ENCODE measurements at regions not wholly inside any gene's neighbourhood (a gene's known extent, or its start where the extent isn't known, plus 50 kb on each side); places are given as distances from the start of the nearest gene placed in this dataset.
"Not testable (repeated sequence)": the region's sequence is repeated elsewhere in the genome, so short reads cannot be mapped to it uniquely, and the experiment has no call there.

GRCh38 chr6:18527836-18528743, 140.9 kb downstream of the RNF144B start:
- peak; percentile 5 for DNase-seq (ENCODE audit: low read depth)

GRCh38 chr6:18530201-18530600, 143.1 kb downstream of the RNF144B start:
- DNase-seq (ENCODE audit: low read depth): no peak

- DNase-seq (ENCODE audit: low read depth): no peak
These were observed 145.0 kb downstream of the RNF144B start for GRCh38 chr6:18532139-18532538.

DNA sequence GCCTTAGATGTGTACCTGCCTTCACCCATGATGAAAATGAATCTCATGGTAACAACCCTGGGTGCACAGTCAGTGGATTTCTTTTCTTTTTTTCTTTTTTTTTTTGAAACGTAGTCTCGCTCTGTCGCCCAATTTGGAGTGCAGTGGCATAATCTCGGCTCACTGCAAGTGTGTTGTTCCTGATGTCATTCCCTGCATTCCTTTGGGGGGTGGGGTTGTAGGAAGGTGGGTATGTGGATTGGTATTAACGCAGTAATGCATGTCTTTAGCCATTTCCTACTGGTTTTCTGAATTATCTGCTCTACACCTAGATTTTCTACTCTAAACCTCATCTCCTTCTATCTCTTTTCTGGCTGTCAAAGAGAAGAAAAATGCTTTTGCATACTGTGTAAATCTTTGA, 146.6 kb downstream of the RNF144B start:
- no peak for DNase-seq (ENCODE audit: low read depth)

GRCh38 chr6:18536591-18537055, 149.5 kb downstream of the RNF144B start:
- DNase-seq (ENCODE audit: low read depth): no peak

DNA sequence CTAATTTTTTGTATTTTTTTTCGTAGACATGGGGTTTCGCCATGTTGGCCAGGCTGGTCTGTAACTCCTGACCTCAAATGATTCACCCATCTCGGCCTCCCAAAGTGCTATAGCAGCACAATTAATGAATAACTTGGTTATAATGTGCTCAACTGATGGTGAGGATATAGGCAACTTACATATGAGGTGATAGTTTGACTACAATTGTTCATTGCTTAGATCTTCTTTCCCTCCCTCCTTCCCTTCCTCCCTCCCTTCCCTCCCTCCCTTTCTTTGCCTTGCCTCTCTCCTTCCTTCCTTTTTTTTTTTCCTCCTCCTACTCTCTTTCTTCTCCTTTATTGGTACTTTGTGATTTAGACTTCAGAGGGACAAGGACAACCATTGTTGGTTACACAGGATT, 151.2 kb downstream of the RNF144B start:
- DNase-seq (ENCODE audit: low read depth): no peak

DNA sequence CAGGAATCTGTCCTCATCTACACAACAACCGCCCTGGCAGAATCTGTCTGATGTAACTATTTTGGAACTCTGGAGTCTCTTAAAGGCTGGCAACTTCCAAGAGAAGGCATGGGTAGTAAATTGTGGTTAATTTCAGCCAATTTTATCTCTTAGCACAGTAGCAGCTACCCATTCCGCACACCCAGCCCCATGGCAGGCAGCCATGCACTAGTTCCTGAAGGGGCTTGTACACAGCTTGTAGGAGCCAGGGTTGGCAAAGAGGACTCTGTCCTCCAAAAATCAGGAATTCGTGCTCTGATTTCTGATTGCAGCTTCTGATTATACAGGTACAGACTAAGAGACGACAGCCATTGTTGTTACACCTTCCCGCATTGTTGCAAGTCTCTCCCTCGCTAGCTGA, 155.9 kb downstream of the RNF144B start:
- no peak for DNase-seq (ENCODE audit: low read depth)

DNA sequence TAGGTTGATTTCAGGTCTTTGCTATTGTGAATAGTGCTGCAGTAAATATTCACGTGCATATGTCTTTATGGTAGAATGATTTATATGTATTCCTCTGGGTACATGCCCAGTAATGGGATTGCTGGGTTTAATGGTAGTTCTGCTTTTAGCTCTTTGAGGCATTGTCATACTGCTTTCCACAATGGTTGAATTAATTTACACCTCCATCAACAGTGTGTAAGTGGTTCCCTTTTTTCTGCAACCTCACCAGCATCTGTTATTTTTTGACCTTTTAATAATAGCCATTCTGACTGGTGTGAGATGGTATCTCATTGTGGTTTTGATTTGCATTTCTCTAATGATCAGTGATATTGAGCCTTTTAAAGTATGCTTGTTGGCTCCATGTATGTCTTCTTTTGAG, 158.0 kb downstream of the RNF144B start:
- not testable (repeated sequence) for DNase-seq (ENCODE audit: low read depth)

GRCh38 chr6:18545726-18546125, 158.6 kb downstream of the RNF144B start:
- no peak for DNase-seq (ENCODE audit: low read depth)

- no peak for DNase-seq (ENCODE audit: low read depth)
These were observed 163.0 kb downstream of the RNF144B start for GRCh38 chr6:18550119-18550518.

DNA sequence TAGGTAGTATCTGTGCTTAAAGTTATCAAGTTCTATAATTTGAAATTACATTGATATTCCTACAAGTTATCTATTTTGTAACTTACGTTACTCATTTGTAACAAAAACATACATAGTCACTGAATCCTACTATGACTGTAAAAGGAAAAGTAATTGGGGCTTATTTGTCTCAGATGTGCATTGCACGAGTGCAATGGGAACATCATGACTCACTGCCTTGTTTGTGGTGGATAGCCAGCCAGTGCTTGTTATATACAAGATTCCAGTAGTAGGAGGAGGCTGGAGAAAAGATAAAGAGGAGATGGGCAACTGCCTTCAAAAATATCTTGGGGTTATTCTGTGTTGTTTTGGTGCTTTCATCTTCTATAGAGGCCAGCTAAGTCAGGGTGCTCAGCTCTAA, 164.1 kb downstream of the RNF144B start:
- peak; percentile 82 for DNase-seq (ENCODE audit: low read depth)

GRCh38 chr6:18555750-18556149, 168.6 kb downstream of the RNF144B start:
- DNase-seq (ENCODE audit: low read depth): no peak

DNA sequence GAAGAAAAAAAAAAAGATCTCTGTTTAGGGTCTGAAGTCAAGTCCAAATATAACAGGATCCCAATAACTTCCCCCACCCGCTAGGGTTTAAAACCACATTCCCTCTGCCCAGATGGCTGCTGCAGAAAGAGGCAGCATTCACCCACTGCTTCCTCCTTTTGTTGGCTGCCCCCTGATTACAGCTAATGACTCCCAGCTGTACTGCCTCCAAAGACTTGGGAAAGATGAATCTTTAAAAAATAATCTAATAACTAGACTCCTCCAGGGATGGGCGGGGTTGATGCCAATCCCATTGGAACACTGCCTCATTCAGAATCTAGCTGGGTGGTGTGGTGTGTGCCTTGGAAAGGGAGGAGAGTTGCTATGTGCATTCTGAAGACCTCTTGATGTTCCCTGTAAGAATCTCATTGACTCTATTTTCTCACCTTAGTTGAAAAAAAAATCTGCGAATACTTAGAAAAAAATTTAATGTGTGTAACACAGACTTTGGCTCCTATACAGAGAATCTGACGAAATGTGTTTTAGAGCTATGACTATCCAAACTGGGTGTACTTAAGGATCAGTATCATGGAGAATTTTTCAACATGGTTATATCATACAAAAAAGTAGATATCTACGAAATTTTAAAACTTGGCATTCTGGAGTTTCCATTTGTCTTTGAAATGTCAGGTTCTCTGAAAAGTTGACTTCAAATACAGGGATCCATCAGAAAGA, 174.0 kb downstream of the RNF144B start:
- DNase-seq (ENCODE audit: low read depth): peak; percentile 31

DNA sequence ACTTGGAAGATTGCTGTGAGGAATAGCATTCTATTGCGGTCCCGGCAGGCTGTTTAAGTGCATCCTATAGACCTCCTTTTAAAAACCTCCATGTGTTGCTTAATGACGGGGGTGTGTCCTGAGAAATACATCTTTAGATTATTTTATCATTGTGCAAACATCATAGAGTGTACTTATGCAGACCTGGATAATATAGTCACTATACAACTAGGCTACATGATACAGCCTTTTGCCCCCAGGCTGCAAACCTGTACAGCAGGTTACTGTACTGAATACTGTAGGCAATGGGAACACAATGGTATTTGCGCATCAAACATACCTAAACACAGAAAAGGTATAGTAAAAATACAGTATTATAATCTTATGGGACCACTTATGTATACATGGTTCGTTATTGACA, 175.6 kb downstream of the RNF144B start:
- DNase-seq (ENCODE audit: low read depth): no peak

- DNase-seq (ENCODE audit: low read depth): no peak
These were observed 177.6 kb downstream of the RNF144B start for GRCh38 chr6:18564775-18565174.

DNA sequence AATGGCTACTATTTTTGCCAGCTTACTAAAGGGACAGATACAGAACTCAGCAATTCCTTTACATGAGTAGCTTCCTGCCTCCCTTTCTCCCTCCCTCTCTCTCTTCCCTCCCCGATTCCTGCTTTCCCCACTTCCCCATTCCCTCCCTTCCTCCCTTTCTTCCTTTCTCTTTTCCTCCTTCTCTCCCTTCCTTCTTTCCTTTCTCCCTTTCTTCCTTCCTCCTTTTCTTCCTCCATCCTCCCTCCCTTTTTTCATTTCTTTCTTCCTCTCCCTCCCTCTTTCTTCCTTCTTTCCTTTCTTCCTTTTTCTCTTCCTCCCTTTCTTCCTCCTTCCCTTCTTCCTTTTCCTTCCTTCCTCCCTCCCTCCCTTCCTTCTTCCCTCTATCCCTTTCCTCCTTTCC, 178.1 kb downstream of the RNF144B start:
- DNase-seq (ENCODE audit: low read depth): no peak

DNA sequence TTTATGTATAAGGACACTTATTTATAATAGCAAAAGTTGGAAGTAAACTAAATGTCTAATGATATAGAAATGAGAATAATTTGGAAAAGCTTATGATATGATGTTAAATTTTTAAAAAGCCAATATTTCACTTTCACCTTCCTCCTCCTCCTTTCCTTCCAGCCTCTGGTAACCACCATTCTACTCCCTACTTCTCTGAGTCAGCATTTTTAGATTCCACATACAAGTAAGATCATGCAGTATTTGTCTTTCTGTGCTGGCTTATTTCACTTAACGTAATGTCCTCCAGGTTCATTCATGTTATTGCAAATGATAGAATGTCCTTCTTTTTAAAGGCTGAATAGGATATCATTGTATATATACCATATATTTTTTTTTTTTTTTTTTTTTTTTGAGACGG, 180.2 kb downstream of the RNF144B start:
- no peak for DNase-seq (ENCODE audit: low read depth)

- no peak for DNase-seq (ENCODE audit: low read depth)
These were observed 190.3 kb downstream of the RNF144B start for GRCh38 chr6:18577491-18577890.

- DNase-seq (ENCODE audit: low read depth): no peak
These were observed 192.0 kb downstream of the RNF144B start for GRCh38 chr6:18579166-18579565.

- DNase-seq (ENCODE audit: low read depth): no peak
These were observed 192.7 kb downstream of the RNF144B start for GRCh38 chr6:18579869-18580268.

- no peak for DNase-seq (ENCODE audit: low read depth)
These were observed 197.2 kb downstream of the RNF144B start for GRCh38 chr6:18584372-18584771.

GRCh38 chr6:18585032-18585573, 198.0 kb downstream of the RNF144B start:
- peak; percentile 20 for DNase-seq (ENCODE audit: low read depth)

GRCh38 chr6:18586133-18586532, 199.0 kb downstream of the RNF144B start:
- DNase-seq (ENCODE audit: low read depth): no peak

All from fibroblast of the conjunctiva (primary cell).